ENCODE measurements at regions not wholly inside any gene's neighbourhood (a gene's known extent, or its start where the extent isn't known, plus 50 kb on each side); places are given as distances from the start of the nearest gene placed in this dataset.
"Not testable (repeated sequence)": the region's sequence is repeated elsewhere in the genome, so short reads cannot be mapped to it uniquely, and the experiment has no call there.

GRCh38 chr19:29873801-29874575, 62.2 kb downstream of the CCNE1 start:
- peak; percentile 7 for DNase-seq

- DNase-seq = no peak
These were observed 64.1 kb downstream of the CCNE1 start for GRCh38 chr19:29875931-29876330.

GRCh38 chr19:29876414-29876813, 64.6 kb downstream of the CCNE1 start:
- no peak for DNase-seq

- not testable (repeated sequence) for DNase-seq
These were observed 65.1 kb downstream of the CCNE1 start for GRCh38 chr19:29876908-29877307.

- peak; percentile 19 for DNase-seq
These were observed 62.9 kb upstream of the URI1 start for GRCh38 chr19:29878973-29879654.

GRCh38 chr19:29879655-29879974, 62.4 kb upstream of the URI1 start:
- no peak for DNase-seq

GRCh38 chr19:29880498-29881081, 61.4 kb upstream of the URI1 start:
- no peak for DNase-seq

GRCh38 chr19:29881386-29881785, 60.7 kb upstream of the URI1 start:
- no peak for DNase-seq

GRCh38 chr19:29882719-29883105, 59.3 kb upstream of the URI1 start:
- DNase-seq = no peak

GRCh38 chr19:29884044-29884443, 58.0 kb upstream of the URI1 start:
- no peak for DNase-seq

- DNase-seq = no peak
These were observed 57.6 kb upstream of the URI1 start for GRCh38 chr19:29884466-29884865.

- not testable (repeated sequence) for DNase-seq
These were observed 55.9 kb upstream of the URI1 start for GRCh38 chr19:29886106-29886505.

- DNase-seq = no peak
These were observed 55.5 kb upstream of the URI1 start for GRCh38 chr19:29886586-29886985.

- DNase-seq = no peak
These were observed 54.6 kb upstream of the URI1 start for GRCh38 chr19:29887442-29887855.

GRCh38 chr19:29888047-29888446, 54.0 kb upstream of the URI1 start:
- DNase-seq = not testable (repeated sequence)

GRCh38 chr19:29889702-29890101, 52.3 kb upstream of the URI1 start:
- no peak for DNase-seq

- DNase-seq = no peak
These were observed 51.6 kb upstream of the URI1 start for GRCh38 chr19:29890392-29890791.
